Body of pancreas (tissue), 4 donors: ENCODE measurements at regions not wholly inside any gene's neighbourhood (a gene's known extent, or its start where the extent isn't known, plus 50 kb on each side); places are given as distances from the start of the nearest gene placed in this dataset.
"Not testable (repeated sequence)": the region's sequence is repeated elsewhere in the genome, so short reads cannot be mapped to it uniquely, and the experiment has no call there.

Experiments
- ATAC-seq: fragments of 150-250 bp; one replicate; pipeline ENCODE4 v1.9.1; 2016
- DNase-seq, 4 donors: peaks; one replicate each; pipeline ENCODE4 v3.0.0-alpha.2; 2019
- H3K27ac ChIP-seq, 4 donors: fragments of 200-600 bp; sonication (generic); 1 replicate in 3 of 4; 2 replicates in 1 of 4; pipeline versions ENCODE4 v1.5.1 to v1.6.1; 2016 to 2019; ENCODE audit warnings: mild to moderate bottlenecking in 1 of 4, mixed read lengths in 1 of 4, moderate library complexity in 1 of 4
- H3K27me3 ChIP-seq, 2 donors: fragments of 200-600 bp; sonication (generic); one replicate each; pipeline ENCODE4 v1.6.0; 2016; ENCODE audit warnings: mild to moderate bottlenecking in 1 of 2
- H3K36me3 ChIP-seq, 2 donors: fragments of 200-600 bp; sonication (generic); replicated peaks in 1 of 2; 2 replicates each; pipeline ENCODE4 v1.5.1; 2016; ENCODE audit warnings: low read depth in 2 of 2; ENCODE audit not compliant: insufficient read depth in 1 of 2
- H3K4me1 ChIP-seq: fragments of 200-600 bp; sonication (generic); one replicate; pipeline ENCODE4 v1.6.0; 2016
- H3K4me3 ChIP-seq, 2 donors: fragments of 200-600 bp; sonication (generic); 1 replicate in 1 of 2; 2 replicates in 1 of 2; pipeline ENCODE4 v1.5.1; 2016 to 2019
- H3K9me3 ChIP-seq, 3 donors: fragments of 200-600 bp; sonication (generic); 1 replicate in 2 of 3; 2 replicates in 1 of 3; pipeline ENCODE4 v1.5.1; 2016
- POLR2A ChIP-seq, 3 donors: fragments of 450-650 bp; IDR thresholded peaks; one replicate each; pipeline ENCODE4 v1.6.1; 2016; ENCODE audit warnings: antibody characterized with exemption in 3 of 3, mild to moderate bottlenecking in 2 of 3
- WGBS, 2 donors: methylation state at CpG; one replicate each; pipeline ENCODE4 v1.1.5; 2017; 5-methylcytosine and 5-hydroxymethylcytosine counted together
- intact Hi-C: fragments of 100-400 bp; cut with DNase I; formaldehyde crosslinking; loops from one replicate; pipeline ENCODE4 v1.15.1; 2023
- TF ChIP-seq, protein P1 (sequence below), 7 experiments: fragments of 450-650 bp in 4 of 7; fragments of 200-600 bp in 3 of 7; sonication (generic) in 3 of 7; IDR thresholded peaks; one replicate each; pipeline ENCODE4 v1.5.1; 2016 to 2019; ENCODE audit warnings: antibody characterized with exemption in 7 of 7

- peaks cover 0 to 10% (median 0%) of the 10 kb centered on the region in 3 donors for H3K9me3 ChIP-seq
- H3K27me3 ChIP-seq, ATAC-seq, H3K4me3 ChIP-seq, DNase-seq, H3K27ac ChIP-seq, H3K4me1 ChIP-seq, H3K36me3 ChIP-seq, intact Hi-C loops: not testable (repeated sequence)
- WGBS, 2 donors, result 59 to 72% methylated on average over 6 of the region's 6 CpGs
Observed at GRCh38 chr9:63912451-63912850, 1372.6 kb downstream of the FOXD4L5 start.

DNA sequence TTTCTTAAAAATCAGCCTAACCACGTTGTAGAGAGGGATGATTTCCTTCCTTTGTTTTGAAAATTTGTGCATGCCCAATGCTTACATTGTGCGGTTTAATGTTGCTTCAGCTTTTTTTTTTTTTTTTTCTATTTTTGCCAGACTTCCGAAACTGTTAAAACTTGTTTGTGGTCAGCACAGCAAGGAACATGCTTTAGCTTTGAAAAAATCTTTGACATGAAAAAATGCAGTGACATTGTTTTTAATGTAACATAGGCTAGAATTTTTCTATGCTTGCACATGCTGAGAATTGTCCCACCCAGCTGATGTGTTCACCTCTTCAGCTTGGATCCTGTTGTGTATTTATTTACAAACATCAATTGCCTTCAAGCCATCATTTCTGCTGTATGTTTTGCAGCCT, 1375.9 kb downstream of the FOXD4L5 start:
- H3K9me3 ChIP-seq, ATAC-seq, H3K4me1 ChIP-seq, intact Hi-C loops, H3K36me3 ChIP-seq, H3K27ac ChIP-seq, H3K4me3 ChIP-seq, H3K27me3 ChIP-seq, DNase-seq: not testable (repeated sequence)
- 55% methylated on average over 3 of the region's 3 CpGs for WGBS, 2 donors

DNA sequence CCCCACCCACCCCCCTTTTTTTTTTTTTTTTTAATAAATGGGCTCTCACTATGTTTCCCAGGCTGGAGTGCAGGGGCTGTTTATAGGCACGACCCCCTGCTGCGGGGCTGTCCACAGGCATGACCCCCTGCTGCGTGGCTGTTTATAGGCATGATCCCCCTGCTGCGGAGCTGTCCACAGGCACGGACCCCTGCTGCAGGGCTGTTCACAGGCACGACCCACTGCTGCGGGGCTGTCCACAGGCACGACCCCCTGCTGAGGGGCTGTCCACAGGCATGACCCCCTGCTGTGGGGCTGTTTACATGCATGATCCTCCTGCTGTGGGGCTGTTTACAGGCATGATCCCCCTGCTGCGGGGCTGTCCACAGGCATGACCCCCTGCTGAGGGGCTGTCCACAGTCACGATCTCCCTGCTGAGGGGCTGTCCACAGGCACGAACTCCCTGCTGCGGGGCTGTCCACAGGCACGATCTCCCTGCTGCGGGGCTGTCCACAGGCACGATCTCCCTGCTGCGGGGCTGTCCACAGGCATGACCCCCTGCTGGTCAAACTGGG, 1385.3 kb downstream of the FOXD4L5 start:
- H3K27ac ChIP-seq, H3K27me3 ChIP-seq, H3K9me3 ChIP-seq, ATAC-seq, DNase-seq, H3K4me1 ChIP-seq, intact Hi-C loops, H3K36me3 ChIP-seq, H3K4me3 ChIP-seq: not testable (repeated sequence)
- WGBS, 2 donors, result 73 to 77% methylated on average over 6 to 15 of the region's 16 CpGs

DNA sequence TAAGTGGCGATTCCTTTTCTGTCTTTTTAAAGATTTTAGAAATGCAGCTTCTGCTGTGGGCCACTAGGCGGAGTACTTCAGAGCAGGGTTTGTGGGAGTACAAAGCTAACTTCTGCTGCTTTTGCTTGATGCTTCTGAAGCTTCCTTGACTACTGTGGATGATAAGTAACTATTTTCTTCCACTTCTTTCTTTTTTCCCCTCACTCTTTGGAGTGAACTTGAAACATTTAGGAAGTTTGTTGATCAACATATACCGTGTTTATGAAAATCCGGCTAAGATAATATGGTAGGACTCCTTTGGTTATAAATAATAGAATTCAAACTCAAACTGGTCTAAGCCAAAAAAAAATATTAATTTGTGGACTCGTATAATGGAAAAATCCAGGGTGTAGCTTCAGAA, 1403.6 kb downstream of the FOXD4L5 start:
- 50 to 51% methylated on average over 4 to 5 of the region's 5 CpGs for WGBS, 2 donors
- not testable (repeated sequence) for H3K4me3 ChIP-seq

GRCh38 chr9:63876380-63876779, 1408.6 kb downstream of the FOXD4L5 start:
- intact Hi-C loops, H3K4me1 ChIP-seq, H3K27me3 ChIP-seq, DNase-seq, ATAC-seq, H3K9me3 ChIP-seq, H3K27ac ChIP-seq, H3K36me3 ChIP-seq, H3K4me3 ChIP-seq: not testable (repeated sequence)
- 78% methylated on average over 10 of the region's 17 CpGs; no CpG with 5 or more reads in 1 of the 2 donors for WGBS, 2 donors

More for the DNA sequence above, 1403.6 kb downstream of the FOXD4L5 start:
- ATAC-seq, H3K27me3 ChIP-seq, H3K27ac ChIP-seq, H3K4me1 ChIP-seq, intact Hi-C loops, DNase-seq, H3K36me3 ChIP-seq, H3K9me3 ChIP-seq: not testable (repeated sequence)

DNA sequence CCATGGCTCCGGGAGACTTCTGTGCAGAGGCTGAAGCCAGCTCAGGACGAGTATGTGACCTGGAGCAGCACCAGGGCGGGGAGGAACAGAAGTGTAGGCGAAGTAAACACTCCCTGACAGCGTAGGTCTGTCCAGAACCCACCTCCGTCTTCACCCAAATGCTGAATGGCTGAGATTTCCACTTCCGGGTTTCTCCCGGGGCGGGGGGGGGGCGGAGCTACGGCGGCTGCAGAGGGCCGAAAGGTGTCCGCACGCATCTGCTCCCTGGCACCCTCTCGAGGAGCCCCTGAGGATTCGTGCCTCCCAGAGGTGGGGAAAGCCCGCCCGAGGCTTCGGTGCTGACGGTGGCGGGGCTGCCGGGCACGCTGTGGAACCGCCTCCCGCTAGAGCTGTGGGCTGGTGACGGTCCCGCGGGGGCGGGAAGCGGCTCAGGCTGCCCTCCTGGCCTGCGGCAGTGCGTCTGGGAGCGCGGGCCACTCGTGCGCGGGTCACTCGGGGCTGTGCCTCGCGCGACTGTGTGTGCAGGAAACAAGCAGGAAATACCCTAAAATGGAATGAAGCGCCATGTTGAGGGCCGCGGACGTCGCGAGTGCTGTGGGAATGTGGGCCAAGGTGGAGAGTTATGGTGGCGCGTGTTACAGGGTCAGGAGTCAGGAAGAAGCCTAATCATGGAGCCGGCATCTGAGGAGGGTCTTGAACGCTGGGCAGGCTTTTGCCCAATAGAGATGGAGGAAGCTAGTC, 1425.4 kb downstream of the FOXD4L5 start:
- H3K4me3 ChIP-seq, result peak overlapping the region in 1 of 2 donors; percentile 63
- no peaks in the 10 kb centered on the region for H3K4me1 ChIP-seq
- H3K36me3 ChIP-seq, result no peaks in the 10 kb centered on the region
- H3K27ac ChIP-seq, result peak overlapping the region in 2 of 4 donors; percentile 57 to 79
- 21 to 44% methylated on average over 23 to 52 of the region's 52 CpGs for WGBS, 2 donors
- peak in 2 of 3 donors; percentile 14 to 44 for TF ChIP-seq POLR2A (IDR thresholded peaks at IDR 0.05)
- TF ChIP-seq, protein P1, sequence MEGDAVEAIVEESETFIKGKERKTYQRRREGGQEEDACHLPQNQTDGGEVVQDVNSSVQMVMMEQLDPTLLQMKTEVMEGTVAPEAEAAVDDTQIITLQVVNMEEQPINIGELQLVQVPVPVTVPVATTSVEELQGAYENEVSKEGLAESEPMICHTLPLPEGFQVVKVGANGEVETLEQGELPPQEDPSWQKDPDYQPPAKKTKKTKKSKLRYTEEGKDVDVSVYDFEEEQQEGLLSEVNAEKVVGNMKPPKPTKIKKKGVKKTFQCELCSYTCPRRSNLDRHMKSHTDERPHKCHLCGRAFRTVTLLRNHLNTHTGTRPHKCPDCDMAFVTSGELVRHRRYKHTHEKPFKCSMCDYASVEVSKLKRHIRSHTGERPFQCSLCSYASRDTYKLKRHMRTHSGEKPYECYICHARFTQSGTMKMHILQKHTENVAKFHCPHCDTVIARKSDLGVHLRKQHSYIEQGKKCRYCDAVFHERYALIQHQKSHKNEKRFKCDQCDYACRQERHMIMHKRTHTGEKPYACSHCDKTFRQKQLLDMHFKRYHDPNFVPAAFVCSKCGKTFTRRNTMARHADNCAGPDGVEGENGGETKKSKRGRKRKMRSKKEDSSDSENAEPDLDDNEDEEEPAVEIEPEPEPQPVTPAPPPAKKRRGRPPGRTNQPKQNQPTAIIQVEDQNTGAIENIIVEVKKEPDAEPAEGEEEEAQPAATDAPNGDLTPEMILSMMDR (IDR thresholded peaks at IDR 0.05), result no peak
- no peaks in the 10 kb centered on the region for H3K9me3 ChIP-seq
- intact Hi-C loops, result no loop called here
- DNase-seq, result peak in 3 of 4 donors; percentile 42 to 71 (median 45)
- H3K27me3 ChIP-seq, result no peaks in the 10 kb centered on the region
- peak; percentile 71 for ATAC-seq

- DNase-seq, H3K27me3 ChIP-seq, ATAC-seq, H3K4me1 ChIP-seq, intact Hi-C loops, H3K36me3 ChIP-seq, H3K9me3 ChIP-seq: not testable (repeated sequence)
- 9 to 29% methylated on average over 21 to 24 of the region's 24 CpGs for WGBS, 2 donors
- Histone ChIP-seq H3K27ac (peak overlapping the region in 2 of 4 donors; percentile 57 to 79), H3K4me3 (peak overlapping the region in 1 of 2 donors; percentile 63)
Observed at GRCh38 chr9:63859090-63859474, 1425.9 kb downstream of the FOXD4L5 start.

- H3K27ac ChIP-seq, H3K4me3 ChIP-seq, H3K27me3 ChIP-seq, intact Hi-C loops, H3K36me3 ChIP-seq, ATAC-seq, H3K9me3 ChIP-seq, DNase-seq, H3K4me1 ChIP-seq: not testable (repeated sequence)
- 80 to 82% methylated on average over 15 of the region's 15 CpGs for WGBS, 2 donors
Observed at GRCh38 chr9:63853140-63853751, 1431.8 kb downstream of the FOXD4L5 start.

DNA sequence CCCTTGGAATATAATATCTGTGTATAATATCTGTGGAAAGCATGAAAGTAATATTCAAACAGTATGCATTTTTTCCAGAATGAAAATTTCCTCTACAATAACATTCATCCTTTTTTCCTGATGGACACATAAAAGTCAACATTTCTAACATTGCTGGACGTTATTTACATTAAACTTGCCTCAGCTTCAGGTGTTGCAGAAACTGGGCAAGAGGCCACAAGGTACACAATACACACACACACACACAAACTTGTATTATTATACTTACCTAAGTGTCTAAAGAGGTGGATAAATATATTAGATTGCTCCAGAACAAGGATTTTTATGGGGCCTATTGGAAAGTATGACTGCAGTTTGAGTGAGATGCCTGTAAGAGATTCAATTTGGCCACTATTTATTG, 1460.2 kb downstream of the FOXD4L5 start:
- H3K27me3 ChIP-seq, H3K27ac ChIP-seq, H3K4me1 ChIP-seq, H3K4me3 ChIP-seq, DNase-seq, ATAC-seq, H3K9me3 ChIP-seq, H3K36me3 ChIP-seq, intact Hi-C loops: not testable (repeated sequence)
- 5 to 6% methylated on average over 1 of the region's 1 CpG for WGBS, 2 donors

DNA sequence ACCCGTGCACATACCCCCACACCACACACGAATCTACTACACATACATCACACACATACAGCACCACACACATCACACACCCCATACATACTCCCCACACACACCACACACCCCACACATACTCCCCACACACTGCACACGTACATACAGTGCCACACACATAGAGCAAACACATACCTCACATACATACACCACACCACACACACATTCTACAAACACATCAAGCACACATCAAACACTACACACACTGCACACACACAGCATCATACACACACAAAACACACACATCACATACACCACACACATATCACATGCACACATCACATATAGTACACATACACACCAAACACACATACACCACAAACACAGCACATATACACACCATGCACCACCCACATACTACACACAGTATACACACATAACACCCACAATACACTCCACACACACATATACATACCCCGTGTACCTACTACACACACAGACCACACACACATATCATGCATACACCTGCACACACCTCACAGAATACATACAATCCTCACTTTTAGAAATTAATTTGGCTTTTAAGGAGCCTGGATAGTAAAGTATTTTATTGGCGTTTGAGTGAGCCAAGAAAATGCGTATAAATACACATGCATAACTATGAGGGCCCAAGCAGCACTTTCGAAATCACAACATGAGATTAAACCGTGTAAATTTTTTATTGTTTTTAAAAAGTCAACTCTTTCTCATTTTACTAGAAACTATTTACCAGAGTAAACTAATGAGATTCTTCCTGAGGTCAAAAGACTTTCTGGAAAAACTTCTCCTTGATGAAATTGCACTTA, 1461.4 kb downstream of the FOXD4L5 start:
- H3K27me3 ChIP-seq, H3K27ac ChIP-seq, DNase-seq, H3K9me3 ChIP-seq, intact Hi-C loops, H3K4me1 ChIP-seq, H3K36me3 ChIP-seq, H3K4me3 ChIP-seq: not testable (repeated sequence)
- peak; percentile 63 for ATAC-seq
- WGBS, 2 donors, result 39 to 42% methylated on average over 8 of the region's 8 CpGs
